ENCODE measurements at regions not wholly inside any gene's neighbourhood (a gene's known extent, or its start where the extent isn't known, plus 50 kb on each side); places are given as distances from the start of the nearest gene placed in this dataset.

GRCh38 chr9:1514250-1514649, 464.1 kb downstream of the DMRT2 start:
- TF ChIP-seq CTCF (IDR thresholded peaks at IDR 0.05) (no peak), POLR2A (IDR thresholded peaks at IDR 0.05) (no peak), EP300 (IDR thresholded peaks at IDR 0.05) (no peak)

All from stomach (tissue), 4 donors.